BLaER1 (cell line): ENCODE measurements at regions not wholly inside any gene's neighbourhood (a gene's known extent, or its start where the extent isn't known, plus 50 kb on each side); places are given as distances from the start of the nearest gene placed in this dataset.

Experiments used
- H3K27ac ChIP-seq: shearing (Covaris generic); formaldehyde crosslinking; 2 replicates; pipeline ENCODE4 v1.8.1; 2022
- H3K27me3 ChIP-seq: shearing (Covaris generic); formaldehyde crosslinking; 2 replicates; pipeline ENCODE4 v1.8.1; 2022
- H3K36me3 ChIP-seq: shearing (Covaris generic); formaldehyde crosslinking; 2 replicates; pipeline ENCODE4 v1.8.1; 2022
- H3K4me1 ChIP-seq: shearing (Covaris generic); formaldehyde crosslinking; 2 replicates; pipeline ENCODE4 v1.8.1; 2022
- H3K4me2 ChIP-seq: shearing (Covaris generic); formaldehyde crosslinking; 2 replicates; pipeline ENCODE4 v1.8.1; 2022
- H3K4me3 ChIP-seq: shearing (Covaris generic); formaldehyde crosslinking; 2 replicates; pipeline ENCODE4 v1.8.1; 2022
- H3K9ac ChIP-seq: shearing (Covaris generic); formaldehyde crosslinking; 2 replicates; pipeline ENCODE4 v1.8.1; 2022
- H3K9me3 ChIP-seq: shearing (Covaris generic); formaldehyde crosslinking; 2 replicates; pipeline ENCODE4 v1.8.1; 2022
- H4K20me1 ChIP-seq: shearing (Covaris generic); formaldehyde crosslinking; 2 replicates; pipeline ENCODE4 v1.8.1; 2022
- Cebpa-rat ChIP-seq: shearing (Covaris generic); IDR thresholded peaks from 2 replicates; pipeline ENCODE4 v1.8.1; 2022

- TF ChIP-seq Cebpa-rat = no peak
- H3K4me1 ChIP-seq = peaks cover 29% of the 10 kb centered on the region
- 0 out of 2 replicates have a peak overlapping the region, but pooled peaks have one; percentile 11 for H3K4me3 ChIP-seq
- peaks cover 47% of the 10 kb centered on the region for H3K9me3 ChIP-seq
- no peak overlapping the region for H3K9ac ChIP-seq
- H4K20me1 ChIP-seq = no peaks in the 10 kb centered on the region
- H3K27ac ChIP-seq = no peak overlapping the region
- H3K27me3 ChIP-seq = no peaks in the 10 kb centered on the region; the same call in 1 of the 2 replicates
- H3K4me2 ChIP-seq = no peak overlapping the region
- no peaks in the 10 kb centered on the region for H3K36me3 ChIP-seq
These were observed 132.7 kb downstream of the JCAD start for GRCh38 chr10:29926693-29927048.

- Histone ChIP-seq H3K9me3 (peaks cover 47% of the 10 kb centered on the region), H4K20me1 (no peaks in the 10 kb centered on the region), H3K4me3 (0 out of 2 replicates have a peak overlapping the region, but pooled peaks have one; percentile 11), H3K4me1 (peaks cover 36% of the 10 kb centered on the region), H3K27me3 (no peaks in the 10 kb centered on the region; the same call in 1 of the 2 replicates), H3K27ac (no peak overlapping the region), H3K36me3 (no peaks in the 10 kb centered on the region), H3K9ac (no peak overlapping the region), H3K4me2 (no peak overlapping the region)
- no peak for TF ChIP-seq Cebpa-rat
These were observed 133.4 kb downstream of the JCAD start for GRCh38 chr10:29925771-29926692.

GRCh38 chr10:29924436-29924835 lies 134.9 kb downstream of the JCAD start:
- H3K4me1 ChIP-seq = peaks cover 39% of the 10 kb centered on the region
- H3K27ac ChIP-seq = no peak overlapping the region
- H3K9me3 ChIP-seq = peaks cover 42% of the 10 kb centered on the region
- H3K9ac ChIP-seq = no peak overlapping the region
- no peak overlapping the region for H3K4me3 ChIP-seq
- H4K20me1 ChIP-seq = no peaks in the 10 kb centered on the region
- H3K4me2 ChIP-seq = peak overlapping the region; percentile 60; the same call in 1 of the 2 replicates
- TF ChIP-seq Cebpa-rat = no peak
- no peaks in the 10 kb centered on the region; the same call in 1 of the 2 replicates for H3K27me3 ChIP-seq
- no peaks in the 10 kb centered on the region for H3K36me3 ChIP-seq

- Histone ChIP-seq H4K20me1 (no peaks in the 10 kb centered on the region), H3K27ac (0 out of 2 replicates have a peak overlapping the region, but pooled peaks have one; percentile 3), H3K4me1 (peaks cover 39% of the 10 kb centered on the region), H3K36me3 (no peaks in the 10 kb centered on the region), H3K9me3 (peaks cover 38% of the 10 kb centered on the region), H3K4me2 (peak overlapping the region; percentile 60), H3K9ac (no peak overlapping the region), H3K27me3 (no peaks in the 10 kb centered on the region; the same call in 1 of the 2 replicates), H3K4me3 (no peak overlapping the region)
- no peak for TF ChIP-seq Cebpa-rat
These were observed 135.9 kb downstream of the JCAD start for GRCh38 chr10:29923416-29923965.

- H3K9me3 ChIP-seq = peaks cover 32% of the 10 kb centered on the region
- no peaks in the 10 kb centered on the region for H3K36me3 ChIP-seq
- H3K27ac ChIP-seq = 0 out of 2 replicates have a peak overlapping the region, but pooled peaks have one; percentile 3
- H3K4me2 ChIP-seq = peak overlapping the region; percentile 60
- peaks cover 39% of the 10 kb centered on the region for H3K4me1 ChIP-seq
- no peaks in the 10 kb centered on the region; the same call in 1 of the 2 replicates for H3K27me3 ChIP-seq
- H3K4me3 ChIP-seq = no peak overlapping the region
- no peak overlapping the region for H3K9ac ChIP-seq
- no peaks in the 10 kb centered on the region for H4K20me1 ChIP-seq
- no peak for TF ChIP-seq Cebpa-rat
These were observed 136.5 kb downstream of the JCAD start for GRCh38 chr10:29922892-29923291.

- H3K27ac ChIP-seq = no peak overlapping the region
- no peaks in the 10 kb centered on the region for H4K20me1 ChIP-seq
- peak overlapping the region; percentile 60 for H3K4me2 ChIP-seq
- H3K4me3 ChIP-seq = no peak overlapping the region
- H3K27me3 ChIP-seq = no peaks in the 10 kb centered on the region; the same call in 1 of the 2 replicates
- peaks cover 25% of the 10 kb centered on the region for H3K9me3 ChIP-seq
- peaks cover 39% of the 10 kb centered on the region for H3K4me1 ChIP-seq
- no peak for TF ChIP-seq Cebpa-rat
- H3K9ac ChIP-seq = no peak overlapping the region
- no peaks in the 10 kb centered on the region for H3K36me3 ChIP-seq
These were observed 137.2 kb downstream of the JCAD start for GRCh38 chr10:29922226-29922625.

- peaks cover 39% of the 10 kb centered on the region for H3K4me1 ChIP-seq
- H3K36me3 ChIP-seq = no peaks in the 10 kb centered on the region
- no peaks in the 10 kb centered on the region for H3K27me3 ChIP-seq
- no peak for TF ChIP-seq Cebpa-rat
- peaks cover 13% of the 10 kb centered on the region for H3K9me3 ChIP-seq
- no peak overlapping the region for H3K27ac ChIP-seq
- H3K4me3 ChIP-seq = no peak overlapping the region
- no peaks in the 10 kb centered on the region for H4K20me1 ChIP-seq
- H3K9ac ChIP-seq = no peak overlapping the region
- peak overlapping the region; percentile 0; the same call in 1 of the 2 replicates for H3K4me2 ChIP-seq
These were observed 138.3 kb downstream of the JCAD start for GRCh38 chr10:29921071-29921446.

- Histone ChIP-seq H4K20me1 (no peaks in the 10 kb centered on the region), H3K4me2 (peak overlapping the region; percentile 0; the same call in 1 of the 2 replicates), H3K27me3 (no peaks in the 10 kb centered on the region), H3K27ac (no peak overlapping the region), H3K9ac (no peak overlapping the region), H3K36me3 (no peaks in the 10 kb centered on the region), H3K4me3 (no peak overlapping the region), H3K9me3 (peaks cover 8% of the 10 kb centered on the region), H3K4me1 (peaks cover 39% of the 10 kb centered on the region)
- TF ChIP-seq Cebpa-rat = no peak
These were observed 138.8 kb downstream of the JCAD start for GRCh38 chr10:29920408-29921070.

- H4K20me1 ChIP-seq = no peaks in the 10 kb centered on the region
- no peak for TF ChIP-seq Cebpa-rat
- no peak overlapping the region for H3K27ac ChIP-seq
- no peaks in the 10 kb centered on the region for H3K27me3 ChIP-seq
- no peaks in the 10 kb centered on the region for H3K9me3 ChIP-seq
- no peak overlapping the region for H3K4me3 ChIP-seq
- H3K4me2 ChIP-seq = no peak overlapping the region
- no peak overlapping the region for H3K9ac ChIP-seq
- peaks cover 31% of the 10 kb centered on the region for H3K4me1 ChIP-seq
- H3K36me3 ChIP-seq = no peaks in the 10 kb centered on the region
These were observed 140.6 kb downstream of the JCAD start for GRCh38 chr10:29918623-29919400.
